ENCODE measurements at regions not wholly inside any gene's neighbourhood (a gene's known extent, or its start where the extent isn't known, plus 50 kb on each side); places are given as distances from the start of the nearest gene placed in this dataset.

DNA sequence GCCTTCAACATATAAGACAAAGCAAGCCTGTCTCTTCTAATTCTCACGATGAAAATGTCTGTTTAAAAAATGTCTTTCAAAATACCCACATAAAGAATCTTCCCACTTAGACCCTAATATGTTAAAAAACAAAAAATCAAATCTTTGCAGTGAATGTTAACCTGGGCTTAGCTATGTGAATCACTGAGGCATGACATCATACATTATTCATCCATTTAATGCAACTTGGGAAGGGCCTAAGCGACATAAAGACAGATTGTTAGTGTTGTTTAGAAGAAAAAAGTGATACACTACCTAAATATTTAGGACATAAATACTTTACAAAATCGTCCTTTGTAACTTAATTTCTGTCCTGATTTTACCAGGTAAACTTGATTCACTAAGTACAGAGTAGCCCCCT, 648.5 kb upstream of the NRP1 start:
- Histone ChIP-seq H3K27me3 (no peaks in the 10 kb centered on the region), H3K36me3 (no peaks in the 10 kb centered on the region), H3K4me3 (no peak overlapping the region), H3K9me3 (no peaks in the 10 kb centered on the region), H3K27ac (no peak overlapping the region), H3K4me1 (no peaks in the 10 kb centered on the region)
- no peak for TF ChIP-seq CTCF (IDR thresholded peaks at IDR 0.05)
- no peak for TF ChIP-seq POLR2A (IDR thresholded peaks at IDR 0.05)
- TF ChIP-seq POLR2AphosphoS5 (IDR thresholded peaks at IDR 0.05; ENCODE audit: insufficient read depth in 1 of 2, low read depth in 1 of 2) = no peak
- intact Hi-C loops (cut with DNase I) = no loop called here
- no peak for DNase-seq (ENCODE audit: extremely low spot score in 2 of 2)

- Histone ChIP-seq H3K9me3 (no peaks in the 10 kb centered on the region), H3K27ac (no peak overlapping the region), H3K4me1 (no peaks in the 10 kb centered on the region), H3K36me3 (no peaks in the 10 kb centered on the region), H3K27me3 (no peaks in the 10 kb centered on the region), H3K4me3 (no peak overlapping the region)
- no peak for DNase-seq (ENCODE audit: extremely low spot score in 2 of 2)
- TF ChIP-seq POLR2AphosphoS5 (IDR thresholded peaks at IDR 0.05; ENCODE audit: insufficient read depth in 1 of 2, low read depth in 1 of 2) = no peak
- no peak for TF ChIP-seq CTCF (IDR thresholded peaks at IDR 0.05)
- no peak for TF ChIP-seq POLR2A (IDR thresholded peaks at IDR 0.05)
- intact Hi-C loops (cut with DNase I) = no loop called here
Measured at GRCh38 chr10:33981301-33981700, 646.8 kb upstream of the NRP1 start.

DNA sequence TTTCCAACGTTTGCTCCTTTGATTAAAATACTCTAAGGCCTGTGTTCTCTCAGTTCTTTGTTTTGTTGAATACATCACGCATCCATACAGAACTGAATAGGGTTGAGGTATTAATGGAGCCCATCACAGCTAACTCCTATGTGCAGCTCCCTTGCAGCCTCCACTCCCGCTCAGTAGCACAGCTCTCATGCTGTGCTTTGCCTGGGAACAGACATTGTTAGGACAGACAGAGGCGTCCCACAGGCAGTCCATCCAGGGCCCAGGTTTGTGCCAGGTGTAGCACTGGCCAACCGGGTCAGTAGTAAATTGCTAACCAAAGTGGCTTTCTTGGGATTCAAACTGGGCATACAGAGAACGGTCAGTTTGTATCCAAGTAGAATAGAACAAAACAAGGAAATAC, 644.7 kb upstream of the NRP1 start:
- Histone ChIP-seq H3K27me3 (no peaks in the 10 kb centered on the region), H3K4me3 (no peak overlapping the region), H3K27ac (no peak overlapping the region), H3K36me3 (no peaks in the 10 kb centered on the region), H3K9me3 (no peaks in the 10 kb centered on the region), H3K4me1 (no peaks in the 10 kb centered on the region)
- DNase-seq (ENCODE audit: extremely low spot score in 2 of 2) = no peak
- intact Hi-C loops (cut with DNase I) = no loop called here
- no peak for TF ChIP-seq CTCF (IDR thresholded peaks at IDR 0.05)
- TF ChIP-seq POLR2A (IDR thresholded peaks at IDR 0.05) = no peak
- TF ChIP-seq POLR2AphosphoS5 (IDR thresholded peaks at IDR 0.05; ENCODE audit: insufficient read depth in 1 of 2, low read depth in 1 of 2) = no peak

DNA sequence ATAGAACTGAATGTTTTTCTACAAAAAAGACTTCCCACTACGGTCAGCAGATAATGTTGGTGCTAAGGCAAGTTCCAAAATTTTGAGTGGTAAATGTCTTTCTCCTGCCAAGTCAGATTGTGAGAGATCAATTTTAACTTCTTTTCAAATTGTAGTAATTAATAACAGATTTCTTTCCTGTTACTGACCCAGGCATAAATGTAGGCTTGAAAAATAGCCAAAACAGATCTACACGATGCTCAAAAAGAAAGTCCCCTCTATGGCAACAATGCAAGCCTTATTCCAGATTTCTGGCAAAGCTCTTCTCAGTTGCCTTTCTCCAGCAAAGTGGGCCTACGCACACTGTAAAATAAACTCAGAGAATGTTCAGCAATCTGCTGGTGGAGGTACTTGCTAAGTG, 641.0 kb upstream of the NRP1 start:
- Histone ChIP-seq H3K4me3 (no peak overlapping the region), H3K9me3 (no peaks in the 10 kb centered on the region), H3K27me3 (no peaks in the 10 kb centered on the region), H3K36me3 (no peaks in the 10 kb centered on the region), H3K4me1 (no peaks in the 10 kb centered on the region), H3K27ac (no peak overlapping the region)
- TF ChIP-seq POLR2A (IDR thresholded peaks at IDR 0.05) (no peak), CTCF (IDR thresholded peaks at IDR 0.05) (no peak), POLR2AphosphoS5 (IDR thresholded peaks at IDR 0.05; ENCODE audit: insufficient read depth in 1 of 2, low read depth in 1 of 2) (no peak)
- no peak for DNase-seq (ENCODE audit: extremely low spot score in 2 of 2)
- intact Hi-C loops (cut with DNase I) = no loop called here

DNA sequence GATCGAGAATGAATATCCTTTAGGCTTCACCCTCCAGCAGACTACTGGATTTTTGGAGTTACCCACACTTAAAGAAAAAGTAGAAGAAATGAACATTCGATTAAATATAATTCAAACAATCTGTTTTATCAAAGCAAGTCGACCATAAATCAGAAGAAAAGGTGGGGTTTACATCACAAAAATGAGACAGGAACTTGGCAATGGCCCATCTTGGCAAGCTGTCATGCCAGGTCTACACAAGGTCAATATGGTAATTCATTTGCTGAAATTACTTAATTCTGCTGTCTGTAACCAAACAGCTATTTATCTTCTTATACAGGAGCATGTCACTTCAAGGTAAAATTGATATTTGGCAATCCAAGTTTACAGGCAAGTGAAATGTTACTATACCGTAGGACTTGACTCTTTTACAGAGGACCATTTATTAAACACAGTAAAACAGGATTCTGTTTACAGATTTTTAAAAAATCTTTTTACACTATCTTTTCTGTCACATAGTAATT, 640.6 kb upstream of the NRP1 start:
- no peaks in the 10 kb centered on the region for H3K27me3 ChIP-seq
- H3K4me1 ChIP-seq = no peaks in the 10 kb centered on the region
- intact Hi-C loops (cut with DNase I) = no loop called here
- no peaks in the 10 kb centered on the region for H3K9me3 ChIP-seq
- H3K4me3 ChIP-seq = no peak overlapping the region
- no peak overlapping the region for H3K27ac ChIP-seq
- H3K36me3 ChIP-seq = no peaks in the 10 kb centered on the region
- DNase-seq (ENCODE audit: extremely low spot score in 2 of 2) = no peak
- TF ChIP-seq POLR2A (IDR thresholded peaks at IDR 0.05) = no peak
- TF ChIP-seq POLR2AphosphoS5 (IDR thresholded peaks at IDR 0.05; ENCODE audit: insufficient read depth in 1 of 2, low read depth in 1 of 2) = no peak
- no peak for TF ChIP-seq CTCF (IDR thresholded peaks at IDR 0.05)
